K562 (cell line): ENCODE measurements at regions not wholly inside any gene's neighbourhood (a gene's known extent, or its start where the extent isn't known, plus 50 kb on each side); places are given as distances from the start of the nearest gene placed in this dataset.

ENCODE experiments used
- ETV1 ChIP-seq: fragments of 450-650 bp; conservative IDR thresholded peaks from 2 replicates; pipeline ENCODE4 v1.6.1; 2016; ENCODE audit warnings: missing genetic modification characterization, control low read depth, low read depth, missing compliant biosample characterization
- HCFC1 ChIP-seq: IDR thresholded peaks from 2 replicates; pipeline ENCODE4 v1.6.1; 2012; ENCODE audit warnings: low read depth, low read length, improper control_type of control experiment
- HDAC1 ChIP-seq, 2 experiments: fragments of 450-650 bp; IDR thresholded peaks; 2 replicates each; pipeline ENCODE4 v1.6.1; 2016 to 2017; ENCODE audit warnings: inconsistent platforms in 1 of 2, mild to moderate bottlenecking in 1 of 2, moderate library complexity in 1 of 2
- RBM14 ChIP-seq: fragments of 200-400 bp; formaldehyde crosslinking; IDR thresholded peaks from 2 replicates; pipeline ENCODE4 v1.6.1; 2018; ENCODE audit warnings: low read depth, mild to moderate bottlenecking, low read length, moderate library complexity, borderline replicate concordance; ENCODE audit not compliant: insufficient read depth
- SMARCA5 ChIP-seq: fragments of 450-650 bp; IDR thresholded peaks from 2 replicates; pipeline ENCODE4 v1.6.1; 2016
- ZNF197 ChIP-seq: fragments of 200-800 bp; sonication (Bioruptor generic); IDR thresholded peaks from 2 replicates; pipeline ENCODE4 v1.6.1; 2016; ENCODE audit warnings: low read depth, missing genetic modification characterization, missing compliant biosample characterization
- ZNF354B ChIP-seq: fragments of 250-450 bp; sonication (Bioruptor Pico); IDR thresholded peaks from 2 replicates; pipeline ENCODE4 v1.4.0; 2020
- ZNF76 ChIP-seq: fragments of 250-450 bp; sonication (Bioruptor Pico); IDR thresholded peaks from 2 replicates; pipeline ENCODE4 v1.4.0; 2020; ENCODE audit warnings: mild to moderate bottlenecking, moderate library complexity, borderline replicate concordance
- TF ChIP-seq, protein P1 (sequence below): IDR thresholded peaks from 2 replicates; pipeline ENCODE4 v1.6.1; 2016; ENCODE audit warnings: missing genetic modification characterization, missing compliant biosample characterization
- TF ChIP-seq, protein P2 (sequence below): sonication (generic); formaldehyde crosslinking; IDR thresholded peaks from 2 replicates; pipeline ENCODE4 v1.4.0; 2020; ENCODE audit warnings: mild to moderate bottlenecking, missing genetic modification reagents
- TF ChIP-seq, protein P3 (sequence below): sonication (generic); formaldehyde crosslinking; IDR thresholded peaks from 2 replicates; pipeline ENCODE4 v1.8.1; 2023; ENCODE audit warnings: mild to moderate bottlenecking, missing genetic modification reagents
- TF ChIP-seq, protein P4 (sequence below): IDR thresholded peaks from 3 replicates; pipeline ENCODE4 v1.6.1; 2011; ENCODE audit warnings: borderline replicate concordance, mild to moderate bottlenecking, moderate library complexity; ENCODE audit not compliant: insufficient read length; ENCODE audit errors: extremely low read depth
- TF ChIP-seq, protein P5 (sequence below): fragments of 450-650 bp; IDR thresholded peaks from 2 replicates; pipeline ENCODE4 v1.6.1; 2016; ENCODE audit warnings: antibody characterized with exemption
- TF ChIP-seq, protein P6 (sequence below): sonication (generic); formaldehyde crosslinking; IDR thresholded peaks from 2 replicates; pipeline ENCODE4 v1.5.0; 2020; ENCODE audit warnings: missing genetic modification reagents
- TF ChIP-seq, protein P7 (sequence below), 2 experiments: fragments of 450-650 bp; IDR thresholded peaks; 2 replicates each; pipeline ENCODE4 v1.6.1; 2016

DNA sequence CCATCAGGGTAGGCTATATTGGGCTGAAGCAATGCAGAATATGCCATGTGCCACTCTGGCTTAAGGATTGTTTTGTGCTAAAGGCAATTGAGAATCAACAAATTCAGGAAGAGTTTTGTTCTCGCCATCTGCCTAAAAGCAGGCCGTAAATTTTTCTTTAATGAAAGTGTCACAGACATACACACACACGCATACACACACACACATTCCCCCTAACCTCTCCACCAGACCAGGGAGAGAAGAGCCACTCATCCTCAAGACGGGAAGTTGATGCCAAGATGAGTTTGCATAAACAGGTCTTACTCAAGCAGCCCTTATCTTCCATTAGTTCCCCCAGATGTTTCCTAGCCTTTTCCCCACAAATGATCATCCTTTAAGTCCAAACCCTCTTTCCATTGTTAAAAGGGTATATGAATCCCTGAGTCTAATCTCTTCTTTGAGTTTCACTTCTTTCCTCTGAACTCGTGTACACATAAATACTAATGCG, 59.6 kb upstream of the TRIM24 start (continued):
- TF ChIP-seq, protein P1, sequence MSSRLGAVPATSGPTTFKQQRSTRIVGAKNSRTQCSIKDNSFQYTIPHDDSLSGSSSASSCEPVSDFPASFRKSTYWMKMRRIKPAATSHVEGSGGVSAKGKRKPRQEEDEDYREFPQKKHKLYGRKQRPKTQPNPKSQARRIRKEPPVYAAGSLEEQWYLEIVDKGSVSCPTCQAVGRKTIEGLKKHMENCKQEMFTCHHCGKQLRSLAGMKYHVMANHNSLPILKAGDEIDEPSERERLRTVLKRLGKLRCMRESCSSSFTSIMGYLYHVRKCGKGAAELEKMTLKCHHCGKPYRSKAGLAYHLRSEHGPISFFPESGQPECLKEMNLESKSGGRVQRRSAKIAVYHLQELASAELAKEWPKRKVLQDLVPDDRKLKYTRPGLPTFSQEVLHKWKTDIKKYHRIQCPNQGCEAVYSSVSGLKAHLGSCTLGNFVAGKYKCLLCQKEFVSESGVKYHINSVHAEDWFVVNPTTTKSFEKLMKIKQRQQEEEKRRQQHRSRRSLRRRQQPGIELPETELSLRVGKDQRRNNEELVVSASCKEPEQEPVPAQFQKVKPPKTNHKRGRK (tag): no peak
- TF ChIP-seq, protein P2, sequence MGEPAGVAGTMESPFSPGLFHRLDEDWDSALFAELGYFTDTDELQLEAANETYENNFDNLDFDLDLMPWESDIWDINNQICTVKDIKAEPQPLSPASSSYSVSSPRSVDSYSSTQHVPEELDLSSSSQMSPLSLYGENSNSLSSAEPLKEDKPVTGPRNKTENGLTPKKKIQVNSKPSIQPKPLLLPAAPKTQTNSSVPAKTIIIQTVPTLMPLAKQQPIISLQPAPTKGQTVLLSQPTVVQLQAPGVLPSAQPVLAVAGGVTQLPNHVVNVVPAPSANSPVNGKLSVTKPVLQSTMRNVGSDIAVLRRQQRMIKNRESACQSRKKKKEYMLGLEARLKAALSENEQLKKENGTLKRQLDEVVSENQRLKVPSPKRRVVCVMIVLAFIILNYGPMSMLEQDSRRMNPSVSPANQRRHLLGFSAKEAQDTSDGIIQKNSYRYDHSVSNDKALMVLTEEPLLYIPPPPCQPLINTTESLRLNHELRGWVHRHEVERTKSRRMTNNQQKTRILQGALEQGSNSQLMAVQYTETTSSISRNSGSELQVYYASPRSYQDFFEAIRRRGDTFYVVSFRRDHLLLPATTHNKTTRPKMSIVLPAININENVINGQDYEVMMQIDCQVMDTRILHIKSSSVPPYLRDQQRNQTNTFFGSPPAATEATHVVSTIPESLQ (CRISPR knock-in tag): no peak
- peak; percentile 42 for TF ChIP-seq ETV1 (tag)
- no peak for TF ChIP-seq ZNF197 (CRISPR knock-in tag)
- TF ChIP-seq HCFC1: no peak
- TF ChIP-seq ZNF354B: no peak
- TF ChIP-seq, protein P3, sequence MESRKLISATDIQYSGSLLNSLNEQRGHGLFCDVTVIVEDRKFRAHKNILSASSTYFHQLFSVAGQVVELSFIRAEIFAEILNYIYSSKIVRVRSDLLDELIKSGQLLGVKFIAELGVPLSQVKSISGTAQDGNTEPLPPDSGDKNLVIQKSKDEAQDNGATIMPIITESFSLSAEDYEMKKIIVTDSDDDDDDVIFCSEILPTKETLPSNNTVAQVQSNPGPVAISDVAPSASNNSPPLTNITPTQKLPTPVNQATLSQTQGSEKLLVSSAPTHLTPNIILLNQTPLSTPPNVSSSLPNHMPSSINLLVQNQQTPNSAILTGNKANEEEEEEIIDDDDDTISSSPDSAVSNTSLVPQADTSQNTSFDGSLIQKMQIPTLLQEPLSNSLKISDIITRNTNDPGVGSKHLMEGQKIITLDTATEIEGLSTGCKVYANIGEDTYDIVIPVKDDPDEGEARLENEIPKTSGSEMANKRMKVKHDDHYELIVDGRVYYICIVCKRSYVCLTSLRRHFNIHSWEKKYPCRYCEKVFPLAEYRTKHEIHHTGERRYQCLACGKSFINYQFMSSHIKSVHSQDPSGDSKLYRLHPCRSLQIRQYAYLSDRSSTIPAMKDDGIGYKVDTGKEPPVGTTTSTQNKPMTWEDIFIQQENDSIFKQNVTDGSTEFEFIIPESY (CRISPR knock-in tag): no peak
- no peak for TF ChIP-seq RBM14
- TF ChIP-seq HDAC1 (IDR thresholded peaks at IDR 0.05): peak in 1 of 2 experiments; percentile 79; a peak in 3 of 4 replicates
- TF ChIP-seq, protein P4, sequence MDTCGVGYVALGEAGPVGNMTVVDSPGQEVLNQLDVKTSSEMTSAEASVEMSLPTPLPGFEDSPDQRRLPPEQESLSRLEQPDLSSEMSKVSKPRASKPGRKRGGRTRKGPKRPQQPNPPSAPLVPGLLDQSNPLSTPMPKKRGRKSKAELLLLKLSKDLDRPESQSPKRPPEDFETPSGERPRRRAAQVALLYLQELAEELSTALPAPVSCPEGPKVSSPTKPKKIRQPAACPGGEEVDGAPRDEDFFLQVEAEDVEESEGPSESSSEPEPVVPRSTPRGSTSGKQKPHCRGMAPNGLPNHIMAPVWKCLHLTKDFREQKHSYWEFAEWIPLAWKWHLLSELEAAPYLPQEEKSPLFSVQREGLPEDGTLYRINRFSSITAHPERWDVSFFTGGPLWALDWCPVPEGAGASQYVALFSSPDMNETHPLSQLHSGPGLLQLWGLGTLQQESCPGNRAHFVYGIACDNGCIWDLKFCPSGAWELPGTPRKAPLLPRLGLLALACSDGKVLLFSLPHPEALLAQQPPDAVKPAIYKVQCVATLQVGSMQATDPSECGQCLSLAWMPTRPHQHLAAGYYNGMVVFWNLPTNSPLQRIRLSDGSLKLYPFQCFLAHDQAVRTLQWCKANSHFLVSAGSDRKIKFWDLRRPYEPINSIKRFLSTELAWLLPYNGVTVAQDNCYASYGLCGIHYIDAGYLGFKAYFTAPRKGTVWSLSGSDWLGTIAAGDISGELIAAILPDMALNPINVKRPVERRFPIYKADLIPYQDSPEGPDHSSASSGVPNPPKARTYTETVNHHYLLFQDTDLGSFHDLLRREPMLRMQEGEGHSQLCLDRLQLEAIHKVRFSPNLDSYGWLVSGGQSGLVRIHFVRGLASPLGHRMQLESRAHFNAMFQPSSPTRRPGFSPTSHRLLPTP: no peak
- TF ChIP-seq, protein P5, sequence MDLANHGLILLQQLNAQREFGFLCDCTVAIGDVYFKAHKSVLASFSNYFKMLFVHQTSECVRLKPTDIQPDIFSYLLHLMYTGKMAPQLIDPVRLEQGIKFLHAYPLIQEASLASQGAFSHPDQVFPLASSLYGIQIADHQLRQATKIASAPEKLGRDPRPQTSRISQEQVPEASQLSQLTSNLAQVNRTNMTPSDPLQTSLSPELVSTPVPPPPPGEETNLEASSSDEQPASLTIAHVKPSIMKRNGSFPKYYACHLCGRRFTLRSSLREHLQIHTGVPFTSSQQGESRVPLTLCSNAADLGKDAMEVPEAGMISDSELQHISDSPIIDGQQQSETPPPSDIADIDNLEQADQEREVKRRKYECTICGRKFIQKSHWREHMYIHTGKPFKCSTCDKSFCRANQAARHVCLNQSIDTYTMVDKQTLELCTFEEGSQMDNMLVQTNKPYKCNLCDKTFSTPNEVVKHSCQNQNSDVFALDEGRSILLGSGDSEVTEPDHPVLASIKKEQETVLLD: peak; percentile 77; the same call in 1 of the 2 replicates
- no peak for TF ChIP-seq ZNF76 (CRISPR knock-in tag)
- TF ChIP-seq, protein P6, sequence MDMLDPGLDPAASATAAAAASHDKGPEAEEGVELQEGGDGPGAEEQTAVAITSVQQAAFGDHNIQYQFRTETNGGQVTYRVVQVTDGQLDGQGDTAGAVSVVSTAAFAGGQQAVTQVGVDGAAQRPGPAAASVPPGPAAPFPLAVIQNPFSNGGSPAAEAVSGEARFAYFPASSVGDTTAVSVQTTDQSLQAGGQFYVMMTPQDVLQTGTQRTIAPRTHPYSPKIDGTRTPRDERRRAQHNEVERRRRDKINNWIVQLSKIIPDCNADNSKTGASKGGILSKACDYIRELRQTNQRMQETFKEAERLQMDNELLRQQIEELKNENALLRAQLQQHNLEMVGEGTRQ: no peak
- TF ChIP-seq, protein P7, sequence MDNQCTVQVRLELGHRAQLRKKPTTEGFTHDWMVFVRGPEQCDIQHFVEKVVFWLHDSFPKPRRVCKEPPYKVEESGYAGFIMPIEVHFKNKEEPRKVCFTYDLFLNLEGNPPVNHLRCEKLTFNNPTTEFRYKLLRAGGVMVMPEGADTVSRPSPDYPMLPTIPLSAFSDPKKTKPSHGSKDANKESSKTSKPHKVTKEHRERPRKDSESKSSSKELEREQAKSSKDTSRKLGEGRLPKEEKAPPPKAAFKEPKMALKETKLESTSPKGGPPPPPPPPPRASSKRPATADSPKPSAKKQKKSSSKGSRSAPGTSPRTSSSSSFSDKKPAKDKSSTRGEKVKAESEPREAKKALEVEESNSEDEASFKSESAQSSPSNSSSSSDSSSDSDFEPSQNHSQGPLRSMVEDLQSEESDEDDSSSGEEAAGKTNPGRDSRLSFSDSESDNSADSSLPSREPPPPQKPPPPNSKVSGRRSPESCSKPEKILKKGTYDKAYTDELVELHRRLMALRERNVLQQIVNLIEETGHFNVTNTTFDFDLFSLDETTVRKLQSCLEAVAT (IDR thresholded peaks at IDR 0.05): peak; percentile 45 to 77; a peak in 2 of 4 replicates
- TF ChIP-seq SMARCA5: no peak; the same call in 1 of the 2 replicates
